ENCODE measurements at regions not wholly inside any gene's neighbourhood (a gene's known extent, or its start where the extent isn't known, plus 50 kb on each side); places are given as distances from the start of the nearest gene placed in this dataset.
"Not testable (repeated sequence)": the region's sequence is repeated elsewhere in the genome, so short reads cannot be mapped to it uniquely, and the experiment has no call there.

DNA sequence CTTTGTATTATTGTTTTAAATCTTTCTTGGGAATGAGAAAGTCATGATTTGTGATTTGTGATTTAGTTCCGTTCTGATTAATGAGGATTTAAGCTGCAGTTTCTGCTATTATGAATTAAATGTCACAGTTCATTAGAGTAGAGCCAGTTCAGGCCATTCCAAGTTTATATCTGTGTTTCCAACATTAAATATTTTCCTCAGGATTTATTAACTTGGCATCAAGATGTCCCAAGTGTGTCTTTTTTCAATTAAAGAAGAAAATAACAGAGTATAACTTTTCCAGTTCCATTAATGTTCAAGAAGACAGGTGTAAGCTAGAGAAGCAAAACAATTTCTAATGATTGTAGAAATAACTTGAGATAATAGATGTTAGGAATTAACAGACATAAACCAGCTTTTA lies 1183.2 kb upstream of the CELF2 start:
- H3K27ac Mint-ChIP-seq: no peak overlapping the region
- no peaks in the 10 kb centered on the region for H3K36me3 Mint-ChIP-seq (ENCODE audit: low read depth)
- H3K27me3 Mint-ChIP-seq: no peaks in the 10 kb centered on the region
- peaks cover 17% of the 10 kb centered on the region for H3K9me3 Mint-ChIP-seq
- H3K4me1 Mint-ChIP-seq (ENCODE audit: low read depth): no peaks in the 10 kb centered on the region
- H3K4me3 Mint-ChIP-seq: no peak overlapping the region

DNA sequence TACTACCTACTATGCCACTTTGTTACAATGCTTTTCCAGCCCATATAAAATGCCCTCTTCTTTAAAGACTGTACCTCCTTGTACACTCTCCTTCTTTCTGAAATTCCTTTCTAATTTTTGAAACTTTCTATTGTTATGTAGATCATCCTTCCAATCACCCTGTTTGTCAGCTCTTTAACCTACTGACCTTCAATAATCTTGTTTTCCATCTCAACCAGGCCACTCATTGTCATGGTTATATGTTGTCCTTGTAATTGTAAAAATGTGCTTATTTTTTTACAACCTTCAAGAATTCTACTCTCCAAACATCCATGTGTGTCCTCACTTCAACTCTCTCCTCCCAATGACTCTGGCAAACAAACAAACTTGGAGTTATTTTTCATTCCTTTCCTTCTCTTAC lies 1172.6 kb upstream of the CELF2 start:
- Mint-ChIP-seq H3K4me1 (ENCODE audit: low read depth) (no peaks in the 10 kb centered on the region), H3K27me3 (no peaks in the 10 kb centered on the region), H3K9me3 (peaks cover 16% of the 10 kb centered on the region), H3K27ac (no peak overlapping the region), H3K36me3 (ENCODE audit: low read depth) (no peaks in the 10 kb centered on the region), H3K4me3 (no peak overlapping the region)

DNA sequence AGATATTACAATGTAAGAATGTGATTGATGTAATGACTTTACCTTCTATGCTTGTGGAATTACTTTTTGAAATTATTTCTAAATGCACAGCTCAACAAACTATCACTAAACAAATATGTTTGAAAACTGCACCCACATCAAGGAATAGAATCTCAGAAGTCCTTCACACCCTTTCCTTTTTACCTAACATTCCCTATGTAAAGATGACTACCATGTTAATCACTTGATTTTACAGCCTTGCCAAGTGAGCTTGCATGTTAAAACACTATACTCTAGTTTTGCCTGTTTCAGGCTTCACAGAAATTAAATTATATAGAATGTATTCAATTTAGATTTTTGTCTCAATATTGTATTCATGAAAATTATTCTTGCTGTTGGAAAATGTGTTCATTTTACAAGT lies 1169.4 kb upstream of the CELF2 start:
- peaks cover 28% of the 10 kb centered on the region for H3K9me3 Mint-ChIP-seq
- no peak overlapping the region for H3K4me3 Mint-ChIP-seq
- H3K36me3 Mint-ChIP-seq (ENCODE audit: low read depth): no peaks in the 10 kb centered on the region
- H3K4me1 Mint-ChIP-seq (ENCODE audit: low read depth): no peaks in the 10 kb centered on the region
- H3K27me3 Mint-ChIP-seq: no peaks in the 10 kb centered on the region
- no peak overlapping the region for H3K27ac Mint-ChIP-seq

DNA sequence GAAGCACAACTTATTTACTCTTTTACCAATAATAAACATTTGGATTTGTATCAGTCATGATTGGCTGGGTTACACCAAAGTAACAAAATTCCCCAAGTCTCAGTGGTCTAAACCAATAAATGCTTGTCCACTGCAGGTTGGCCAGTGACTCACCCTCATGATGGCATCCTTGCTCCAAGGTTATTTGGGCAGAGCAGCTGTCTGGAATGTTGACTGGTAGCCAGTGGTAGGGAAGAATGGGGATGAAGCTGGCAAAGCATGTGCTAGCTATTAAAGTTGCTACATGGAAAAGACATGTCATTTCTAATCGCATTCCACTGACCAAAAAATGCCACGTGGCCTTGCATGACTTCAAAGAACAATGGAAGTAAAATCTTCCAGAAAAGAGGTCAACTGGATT lies 1168.7 kb upstream of the CELF2 start:
- Mint-ChIP-seq H3K4me3 (no peak overlapping the region), H3K4me1 (ENCODE audit: low read depth) (no peaks in the 10 kb centered on the region), H3K9me3 (peaks cover 28% of the 10 kb centered on the region), H3K27me3 (no peaks in the 10 kb centered on the region), H3K36me3 (ENCODE audit: low read depth) (no peaks in the 10 kb centered on the region), H3K27ac (no peak overlapping the region)

DNA sequence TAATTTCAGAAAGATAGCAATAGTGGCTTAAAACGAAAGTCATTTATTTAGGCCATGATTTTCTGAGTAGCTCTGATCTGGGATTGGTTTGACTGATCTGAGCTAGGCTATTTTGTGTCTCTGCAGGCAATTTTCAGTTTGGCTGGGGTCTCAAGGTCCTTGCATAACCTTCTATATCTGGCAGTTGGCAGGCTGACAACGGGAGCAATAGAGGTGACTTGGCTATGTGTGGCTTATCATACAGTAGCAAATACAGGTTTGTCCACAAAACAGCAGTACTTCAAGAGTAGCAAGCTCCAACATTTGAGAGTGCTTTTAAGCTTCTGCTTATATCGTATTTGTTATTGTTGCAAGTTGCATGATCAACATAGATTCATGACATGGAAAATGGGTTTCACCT lies 1167.3 kb upstream of the CELF2 start:
- peaks cover 13% of the 10 kb centered on the region for H3K9me3 Mint-ChIP-seq
- H3K27me3 Mint-ChIP-seq: no peaks in the 10 kb centered on the region
- H3K4me1 Mint-ChIP-seq (ENCODE audit: low read depth): no peaks in the 10 kb centered on the region
- no peak overlapping the region for H3K4me3 Mint-ChIP-seq
- no peaks in the 10 kb centered on the region for H3K36me3 Mint-ChIP-seq (ENCODE audit: low read depth)
- H3K27ac Mint-ChIP-seq: no peak overlapping the region

DNA sequence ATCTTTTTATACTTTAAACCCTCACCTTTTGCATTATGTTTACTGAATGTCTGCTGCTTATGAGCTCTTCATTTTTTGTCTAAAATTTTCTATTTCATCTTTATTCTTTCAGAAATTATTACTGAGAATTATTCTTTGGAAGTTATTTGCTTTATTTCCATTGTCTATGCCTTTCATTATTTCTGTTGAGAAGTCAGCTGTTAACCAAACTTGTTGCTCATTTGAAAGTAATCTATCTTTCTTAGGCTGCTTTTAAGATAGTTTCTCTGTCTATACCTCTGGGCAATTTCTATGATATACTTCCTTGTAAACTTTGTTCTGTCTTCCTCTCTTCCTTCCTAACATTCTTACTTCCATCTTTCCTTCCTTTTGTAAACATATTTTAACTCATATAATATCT lies 1165.9 kb upstream of the CELF2 start:
- no peak overlapping the region for H3K4me3 Mint-ChIP-seq
- no peak overlapping the region for H3K27ac Mint-ChIP-seq
- no peaks in the 10 kb centered on the region for H3K4me1 Mint-ChIP-seq (ENCODE audit: low read depth)
- H3K27me3 Mint-ChIP-seq: no peaks in the 10 kb centered on the region
- no peaks in the 10 kb centered on the region for H3K36me3 Mint-ChIP-seq (ENCODE audit: low read depth)
- peaks cover 16% of the 10 kb centered on the region for H3K9me3 Mint-ChIP-seq

DNA sequence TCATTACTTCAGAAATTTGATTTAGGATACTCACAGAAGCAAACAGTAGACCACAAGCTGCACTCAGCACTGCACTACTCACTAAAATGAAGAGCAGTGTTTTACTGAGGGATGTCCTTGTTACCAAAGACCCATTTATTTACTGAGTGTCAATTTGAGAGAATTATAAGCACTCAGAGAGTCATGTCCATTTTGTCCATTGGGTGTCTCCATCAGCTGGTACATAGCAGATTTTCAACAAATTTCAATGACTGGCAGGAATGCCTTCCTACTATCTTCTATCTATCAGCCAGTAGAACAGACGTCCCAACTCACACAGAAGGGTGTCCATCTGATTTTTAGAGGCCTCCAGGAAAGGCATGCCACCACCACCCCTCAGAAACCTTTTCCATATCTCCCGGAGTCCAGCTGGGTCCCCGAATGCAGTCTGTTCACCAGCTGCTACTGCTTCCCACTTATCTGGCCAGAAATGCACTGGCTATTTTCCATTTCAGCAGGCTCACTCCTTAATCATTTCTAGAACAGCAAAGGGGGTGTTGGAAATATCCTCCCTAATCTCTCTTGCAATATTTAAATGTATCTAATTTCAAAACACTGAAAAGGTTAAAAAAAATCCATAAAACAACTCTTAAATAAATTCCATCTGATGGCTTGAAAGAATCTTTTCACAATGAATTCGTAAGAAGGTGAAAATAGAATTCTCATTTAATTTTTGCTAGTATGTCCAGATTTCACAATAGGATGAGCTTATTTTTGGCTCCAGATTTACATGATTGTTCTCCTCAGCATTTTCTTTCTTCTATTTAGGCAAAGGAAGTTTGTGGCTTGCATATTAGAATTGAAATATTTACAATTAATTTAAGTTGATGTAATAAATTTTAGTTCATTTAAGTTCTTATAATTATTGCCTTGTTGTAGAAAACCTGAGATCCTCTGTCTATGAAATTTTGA lies 1164.0 kb upstream of the CELF2 start:
- Mint-ChIP-seq H3K4me3 (no peak overlapping the region), H3K9me3 (peaks cover 16% of the 10 kb centered on the region), H3K27ac (no peak overlapping the region), H3K36me3 (ENCODE audit: low read depth) (no peaks in the 10 kb centered on the region), H3K4me1 (ENCODE audit: low read depth) (no peaks in the 10 kb centered on the region), H3K27me3 (no peaks in the 10 kb centered on the region)

DNA sequence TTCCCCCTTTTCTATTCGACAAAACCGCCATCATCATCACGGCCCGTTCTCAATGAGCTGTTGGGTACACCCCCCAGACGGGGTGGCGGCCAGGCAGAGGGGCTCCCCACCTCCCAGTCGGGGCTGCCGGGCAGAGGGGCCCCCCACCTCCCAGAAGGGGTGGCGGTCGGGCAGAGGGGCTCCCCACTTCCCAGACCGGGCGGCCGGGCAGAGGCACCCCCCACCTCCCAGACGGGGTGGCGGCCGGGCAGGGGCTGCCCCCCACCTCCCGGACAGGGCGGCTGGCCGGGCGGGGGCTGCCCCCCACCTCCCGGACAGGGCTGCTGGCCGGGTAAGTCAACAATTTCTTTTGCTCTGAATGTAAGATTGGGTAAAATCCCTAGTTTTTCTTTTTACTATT lies 1162.2 kb upstream of the CELF2 start:
- H3K9me3 Mint-ChIP-seq: peaks cover 16% of the 10 kb centered on the region
- not testable (repeated sequence) for H3K4me1 Mint-ChIP-seq (ENCODE audit: low read depth); H3K4me3 Mint-ChIP-seq; H3K27me3 Mint-ChIP-seq; H3K27ac Mint-ChIP-seq; H3K36me3 Mint-ChIP-seq (ENCODE audit: low read depth)

DNA sequence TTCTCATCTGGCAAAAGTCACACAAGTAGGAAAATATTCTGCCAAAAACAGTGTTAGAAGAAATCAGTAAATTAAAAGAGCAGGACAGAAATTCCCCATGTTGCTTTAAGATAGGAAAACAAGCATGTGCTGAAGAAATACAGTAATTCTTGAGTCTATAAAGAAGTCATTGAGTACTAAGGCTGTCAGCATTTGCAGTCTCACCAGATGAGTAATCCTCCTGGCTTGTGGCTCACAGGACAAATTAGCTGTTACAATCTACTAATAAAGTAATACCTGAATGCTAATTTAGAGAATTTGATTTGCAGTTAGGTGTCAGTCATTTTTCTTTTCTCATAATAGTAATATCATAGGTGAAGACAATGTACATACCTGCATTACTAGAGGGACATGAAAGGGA lies 1158.9 kb upstream of the CELF2 start:
- Mint-ChIP-seq H3K9me3 (peaks cover 11% of the 10 kb centered on the region), H3K27me3 (no peaks in the 10 kb centered on the region), H3K4me3 (no peak overlapping the region), H3K4me1 (ENCODE audit: low read depth) (no peaks in the 10 kb centered on the region), H3K36me3 (ENCODE audit: low read depth) (no peaks in the 10 kb centered on the region), H3K27ac (no peak overlapping the region)

DNA sequence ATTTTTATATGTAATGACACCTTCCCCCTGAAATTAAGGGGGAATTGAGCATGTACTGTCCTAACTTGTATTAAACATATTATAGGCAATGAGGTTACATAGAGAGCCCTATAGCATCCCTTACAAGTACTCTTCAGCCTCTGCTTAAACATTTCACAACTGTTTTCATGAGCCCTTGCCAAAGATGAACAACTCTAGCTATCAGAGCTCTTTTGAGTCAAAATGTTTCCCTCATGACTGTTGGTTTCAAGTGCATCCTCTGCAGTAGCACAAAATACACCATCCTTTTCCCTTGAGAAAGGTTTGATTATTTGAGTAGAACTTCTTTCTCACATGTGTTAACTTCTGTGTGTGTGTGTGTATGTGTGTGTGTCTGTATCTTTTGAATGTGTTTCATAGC lies 1157.6 kb upstream of the CELF2 start:
- H3K4me1 Mint-ChIP-seq (ENCODE audit: low read depth): no peaks in the 10 kb centered on the region
- no peaks in the 10 kb centered on the region for H3K27me3 Mint-ChIP-seq
- peaks cover 11% of the 10 kb centered on the region for H3K9me3 Mint-ChIP-seq
- no peak overlapping the region for H3K4me3 Mint-ChIP-seq
- H3K36me3 Mint-ChIP-seq (ENCODE audit: low read depth): no peaks in the 10 kb centered on the region
- H3K27ac Mint-ChIP-seq: no peak overlapping the region

DNA sequence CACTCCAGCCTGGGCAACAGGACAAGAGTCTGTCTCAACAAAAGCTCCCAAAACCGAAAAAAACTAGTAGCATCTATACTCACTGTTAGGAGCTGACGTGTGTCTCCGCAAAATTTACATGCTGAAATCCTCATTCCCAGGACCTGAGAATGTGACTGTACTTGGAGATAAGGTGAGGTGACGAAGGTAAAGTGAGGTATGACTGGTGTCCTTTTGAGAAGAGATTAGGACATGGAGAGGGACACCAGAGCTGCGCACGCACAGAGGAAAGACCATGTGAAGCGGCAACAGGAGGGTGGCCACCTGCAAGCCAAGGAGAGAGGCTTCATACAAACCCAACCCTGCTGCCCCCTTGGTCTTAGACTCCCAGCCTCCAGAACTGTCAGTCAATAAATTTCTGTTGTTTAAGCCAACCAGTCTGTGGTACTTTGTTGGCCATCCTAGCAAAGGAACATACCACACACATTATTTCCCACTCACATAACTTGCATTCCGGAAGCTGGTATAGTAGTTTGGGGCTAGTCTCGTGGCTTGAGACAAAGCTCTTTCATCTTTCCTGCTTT lies 1154.0 kb upstream of the CELF2 start:
- H3K27me3 Mint-ChIP-seq: no peaks in the 10 kb centered on the region

DNA sequence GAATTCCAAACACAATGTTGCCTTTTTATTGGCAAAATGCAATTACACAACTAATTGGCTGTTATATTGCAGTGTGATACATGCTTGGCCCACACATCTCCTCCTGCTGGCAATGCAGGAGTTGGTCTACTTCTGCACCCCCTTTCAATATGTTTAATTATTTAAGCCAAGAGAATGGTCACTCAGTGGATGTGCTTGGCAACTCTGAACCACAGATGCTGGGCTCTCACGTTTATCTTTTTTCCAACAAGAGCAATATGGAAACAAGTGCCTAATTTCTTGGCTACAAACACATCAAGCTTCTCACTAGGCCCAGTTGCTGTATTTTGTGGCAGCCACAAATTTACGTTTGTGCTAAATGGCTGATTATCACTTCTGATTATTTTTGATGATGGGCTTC lies 1149.2 kb upstream of the CELF2 start:
- Mint-ChIP-seq H3K27ac (no peak overlapping the region), H3K4me1 (ENCODE audit: low read depth) (no peaks in the 10 kb centered on the region), H3K9me3 (no peaks in the 10 kb centered on the region), H3K36me3 (ENCODE audit: low read depth) (no peaks in the 10 kb centered on the region), H3K27me3 (peaks cover 3% of the 10 kb centered on the region), H3K4me3 (no peak overlapping the region)

More for the DNA sequence above, 1154.0 kb upstream of the CELF2 start:
- H3K9me3 Mint-ChIP-seq: peaks cover 7% of the 10 kb centered on the region
- H3K4me3 Mint-ChIP-seq: no peak overlapping the region
- no peak overlapping the region for H3K27ac Mint-ChIP-seq
- no peaks in the 10 kb centered on the region for H3K36me3 Mint-ChIP-seq (ENCODE audit: low read depth)
- no peaks in the 10 kb centered on the region for H3K4me1 Mint-ChIP-seq (ENCODE audit: low read depth)

DNA sequence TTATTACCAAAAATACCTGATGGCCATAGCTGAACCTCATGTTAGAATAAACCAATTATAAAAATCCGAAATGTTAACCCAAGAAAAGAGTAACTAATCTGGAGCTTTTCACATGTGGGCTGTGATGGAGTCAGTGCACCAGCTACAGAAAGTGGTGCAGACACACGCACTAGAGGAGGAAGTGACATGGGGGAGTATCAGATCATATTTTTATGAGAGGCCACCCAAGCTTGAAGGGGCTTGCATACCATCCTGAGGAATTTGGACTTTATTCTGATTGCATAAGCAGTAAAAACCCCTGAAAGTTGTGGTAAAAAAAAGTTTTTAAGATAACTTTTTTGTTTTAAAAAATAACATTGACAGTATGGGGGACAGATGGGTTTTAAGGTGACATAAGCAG lies 1148.5 kb upstream of the CELF2 start:
- H3K4me1 Mint-ChIP-seq (ENCODE audit: low read depth): no peaks in the 10 kb centered on the region
- H3K9me3 Mint-ChIP-seq: no peaks in the 10 kb centered on the region
- no peak overlapping the region for H3K4me3 Mint-ChIP-seq
- H3K27ac Mint-ChIP-seq: no peak overlapping the region
- no peaks in the 10 kb centered on the region for H3K36me3 Mint-ChIP-seq (ENCODE audit: low read depth)
- H3K27me3 Mint-ChIP-seq: peaks cover 3% of the 10 kb centered on the region

DNA sequence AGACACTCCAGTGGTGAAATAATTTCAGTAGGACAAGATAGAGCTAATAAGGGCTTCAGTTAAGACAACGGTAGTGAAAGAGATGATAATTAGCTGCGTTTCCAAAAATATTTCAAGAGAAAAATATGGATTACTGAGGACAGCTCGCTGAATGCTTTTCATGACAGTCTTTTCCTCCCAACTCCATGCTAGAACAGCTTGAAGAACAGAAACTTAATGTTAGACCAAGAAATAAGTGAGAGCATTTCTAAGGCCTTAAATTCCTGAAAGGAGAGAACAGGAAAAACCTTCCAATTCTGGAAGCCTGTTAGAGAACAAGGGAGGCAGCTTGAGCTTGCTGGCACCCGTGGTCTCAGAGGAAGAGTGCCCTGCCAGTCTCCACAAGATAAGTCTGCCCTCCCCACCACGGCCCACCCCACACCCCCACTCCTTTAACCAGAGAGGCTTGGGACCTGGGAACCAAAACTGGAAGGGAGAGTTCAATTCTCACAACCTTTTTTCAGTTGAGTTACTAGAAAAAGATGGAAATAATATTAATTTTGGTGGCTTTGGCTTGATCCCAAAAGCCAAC lies 1148.0 kb upstream of the CELF2 start:
- Mint-ChIP-seq H3K9me3 (no peaks in the 10 kb centered on the region), H3K27ac (no peak overlapping the region)

DNA sequence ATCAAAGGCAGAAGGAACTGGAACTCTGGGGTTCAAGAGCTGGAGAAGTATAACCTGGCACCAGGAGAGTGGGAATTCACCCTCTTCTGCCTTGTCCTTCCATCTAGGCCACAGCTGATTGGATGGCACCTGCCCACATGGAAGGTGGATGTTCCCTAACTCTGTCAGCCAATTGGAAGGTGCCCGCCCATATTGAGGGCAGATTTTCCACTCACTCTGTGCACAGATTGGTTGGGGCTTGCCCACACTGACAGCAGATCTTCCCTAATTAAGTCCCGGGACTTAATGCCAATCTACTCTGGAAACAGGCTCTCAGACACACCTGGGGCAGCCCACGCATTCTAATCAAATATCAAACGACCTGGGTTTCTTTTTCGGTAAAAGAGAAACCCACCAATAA lies 1142.3 kb upstream of the CELF2 start:
- Mint-ChIP-seq H3K4me3 (no peak overlapping the region), H3K36me3 (ENCODE audit: low read depth) (no peaks in the 10 kb centered on the region), H3K27me3 (no peaks in the 10 kb centered on the region), H3K4me1 (ENCODE audit: low read depth) (no peaks in the 10 kb centered on the region), H3K9me3 (no peaks in the 10 kb centered on the region), H3K27ac (no peak overlapping the region)

More for the DNA sequence above, 1148.0 kb upstream of the CELF2 start:
- Mint-ChIP-seq H3K36me3 (ENCODE audit: low read depth) (no peaks in the 10 kb centered on the region), H3K4me3 (no peak overlapping the region), H3K27me3 (peaks cover 3% of the 10 kb centered on the region), H3K4me1 (ENCODE audit: low read depth) (no peaks in the 10 kb centered on the region)

Measured in stimulated activated naive CD8-positive, alpha-beta T cell treated with anti-CD3 and anti-CD28 coated beads, Interleukin-15, Interleukin-2, amounts not matched to agents 100 ng/mL and 50 ng/mL, for 24 hours (primary cell).